Loucy (cell line): ENCODE measurements at regions not wholly inside any gene's neighbourhood (a gene's known extent, or its start where the extent isn't known, plus 50 kb on each side); places are given as distances from the start of the nearest gene placed in this dataset.

Experiments used
- H2AFZ ChIP-seq: fragments of 200-600 bp; sonication (generic); 2 replicates; pipeline ENCODE4 v1.6.0; 2016; ENCODE audit warnings: antibody characterized with exemption, mild to moderate bottlenecking, low read length, moderate library complexity
- H3F3A ChIP-seq: fragments of 200-600 bp; 2 replicates; pipeline ENCODE4 v1.6.0; 2016; ENCODE audit warnings: antibody characterized with exemption, low read depth, mild to moderate bottlenecking
- H3K27me3 ChIP-seq: fragments of 200-600 bp; sonication (generic); 2 replicates; pipeline ENCODE4 v1.6.1; 2014; ENCODE audit warnings: low read length, mild to moderate bottlenecking; ENCODE audit not compliant: insufficient read depth, poor library complexity, severe bottlenecking
- H3K36me3 ChIP-seq: fragments of 200-600 bp; sonication (generic); 2 replicates; pipeline ENCODE4 v1.6.1; 2016; ENCODE audit warnings: low read length; ENCODE audit not compliant: insufficient read depth
- H3K4me1 ChIP-seq: fragments of 200-600 bp; sonication (generic); 2 replicates; pipeline ENCODE4 v1.5.1; 2014; ENCODE audit warnings: low read length, mild to moderate bottlenecking; ENCODE audit not compliant: insufficient read depth, poor library complexity, severe bottlenecking
- H3K4me2 ChIP-seq: fragments of 200-600 bp; sonication (generic); 2 replicates; pipeline ENCODE4 v1.6.0; 2014; ENCODE audit warnings: antibody characterized with exemption, low read length, low read depth, mild to moderate bottlenecking; ENCODE audit not compliant: poor library complexity, severe bottlenecking
- H3K4me3 ChIP-seq: fragments of 200-600 bp; sonication (generic); 2 replicates; pipeline ENCODE4 v1.5.1; 2014; ENCODE audit warnings: low read length, mild to moderate bottlenecking, mixed read lengths; ENCODE audit not compliant: poor library complexity, severe bottlenecking
- H3K79me2 ChIP-seq: fragments of 200-600 bp; sonication (generic); 2 replicates; pipeline ENCODE4 v1.6.1; 2014; ENCODE audit warnings: low read length; ENCODE audit not compliant: insufficient read depth
- H3K9ac ChIP-seq: fragments of 200-600 bp; sonication (generic); 2 replicates; pipeline ENCODE4 v1.6.0; 2014; ENCODE audit warnings: mild to moderate bottlenecking, low read depth, low read length, moderate library complexity; ENCODE audit not compliant: poor library complexity, severe bottlenecking
- H3K9me2 ChIP-seq: fragments of 200-600 bp; sonication (generic); replicated peaks from 2 replicates; pipeline ENCODE4 v1.6.1; 2016; ENCODE audit warnings: low read depth, low read length, mixed read lengths
- H3K9me3 ChIP-seq: fragments of 200-600 bp; sonication (generic); 2 replicates; pipeline ENCODE4 v1.6.1; 2014; ENCODE audit warnings: mild to moderate bottlenecking, antibody characterized with exemption, low read length, low read depth; ENCODE audit not compliant: insufficient read depth
- H4K20me1 ChIP-seq: fragments of 200-600 bp; sonication (generic); 2 replicates; pipeline ENCODE4 v1.6.0; 2014; ENCODE audit warnings: antibody characterized with exemption, low read length, mild to moderate bottlenecking; ENCODE audit not compliant: insufficient read depth, poor library complexity, severe bottlenecking
- EZH2phosphoT487 ChIP-seq: fragments of 200-600 bp; IDR thresholded peaks from 2 replicates; pipeline ENCODE4 v1.6.1; 2018; ENCODE audit warnings: antibody characterized with exemption, mild to moderate bottlenecking, moderate library complexity, borderline replicate concordance
- TF ChIP-seq, protein P1 (sequence below): fragments of 200-600 bp; sonication (generic); conservative IDR thresholded peaks from 2 replicates; pipeline ENCODE4 v1.5.1; 2014; ENCODE audit warnings: mild to moderate bottlenecking, antibody characterized with exemption, low read length

DNA sequence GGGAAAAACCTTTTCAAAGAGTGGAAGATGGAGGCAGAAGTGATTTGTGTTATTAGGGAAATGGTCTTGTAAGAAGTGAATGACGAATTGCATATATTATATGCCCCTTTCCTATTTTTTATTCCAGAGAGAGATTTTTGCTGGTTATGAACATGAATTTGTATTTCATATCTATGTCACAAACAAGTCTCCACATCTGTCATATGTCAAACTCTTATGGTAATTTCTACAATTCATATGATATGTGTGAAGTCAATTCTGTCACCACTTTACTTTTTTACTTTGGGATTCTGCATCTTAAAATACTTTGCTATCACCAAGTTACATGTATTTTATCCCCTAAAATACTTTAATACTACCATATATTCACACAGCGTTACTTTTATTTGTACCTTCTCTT, 594.2 kb upstream of the ARPP21 start:
- Histone ChIP-seq H3F3A (no peaks in the 10 kb centered on the region), H2AFZ (no peak overlapping the region), H3K9me2 (no peaks in the 10 kb centered on the region)

DNA sequence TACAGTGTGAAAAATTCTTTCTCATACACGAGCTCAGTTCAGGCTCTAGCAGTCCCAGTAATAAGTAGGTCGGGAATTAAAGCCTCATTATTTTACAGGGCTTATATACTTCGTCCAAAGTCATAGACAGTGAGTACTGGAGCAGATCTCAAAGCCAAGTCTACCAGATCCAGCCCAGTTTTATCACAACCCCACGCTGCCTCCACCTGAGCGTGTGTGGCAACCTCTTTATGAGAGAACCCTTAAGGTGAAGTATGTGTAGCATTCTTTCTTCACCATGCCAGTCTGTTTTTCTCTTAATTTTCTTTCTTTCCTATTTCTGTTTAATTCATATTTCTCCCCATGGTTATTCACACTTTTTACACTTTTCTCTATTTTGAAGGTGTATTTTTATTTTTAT, 574.6 kb upstream of the ARPP21 start:
- Histone ChIP-seq H3K4me2 (no peak overlapping the region), H3K9ac (no peak overlapping the region), H3K36me3 (no peaks in the 10 kb centered on the region), H3F3A (no peaks in the 10 kb centered on the region), H2AFZ (no peak overlapping the region), H3K4me1 (no peaks in the 10 kb centered on the region), H3K79me2 (no peaks in the 10 kb centered on the region), H3K4me3 (no peak overlapping the region), H3K27me3 (no peaks in the 10 kb centered on the region), H3K9me2 (no peaks in the 10 kb centered on the region), H4K20me1 (no peaks in the 10 kb centered on the region), H3K9me3 (no peaks in the 10 kb centered on the region)
- TF ChIP-seq, protein P1, sequence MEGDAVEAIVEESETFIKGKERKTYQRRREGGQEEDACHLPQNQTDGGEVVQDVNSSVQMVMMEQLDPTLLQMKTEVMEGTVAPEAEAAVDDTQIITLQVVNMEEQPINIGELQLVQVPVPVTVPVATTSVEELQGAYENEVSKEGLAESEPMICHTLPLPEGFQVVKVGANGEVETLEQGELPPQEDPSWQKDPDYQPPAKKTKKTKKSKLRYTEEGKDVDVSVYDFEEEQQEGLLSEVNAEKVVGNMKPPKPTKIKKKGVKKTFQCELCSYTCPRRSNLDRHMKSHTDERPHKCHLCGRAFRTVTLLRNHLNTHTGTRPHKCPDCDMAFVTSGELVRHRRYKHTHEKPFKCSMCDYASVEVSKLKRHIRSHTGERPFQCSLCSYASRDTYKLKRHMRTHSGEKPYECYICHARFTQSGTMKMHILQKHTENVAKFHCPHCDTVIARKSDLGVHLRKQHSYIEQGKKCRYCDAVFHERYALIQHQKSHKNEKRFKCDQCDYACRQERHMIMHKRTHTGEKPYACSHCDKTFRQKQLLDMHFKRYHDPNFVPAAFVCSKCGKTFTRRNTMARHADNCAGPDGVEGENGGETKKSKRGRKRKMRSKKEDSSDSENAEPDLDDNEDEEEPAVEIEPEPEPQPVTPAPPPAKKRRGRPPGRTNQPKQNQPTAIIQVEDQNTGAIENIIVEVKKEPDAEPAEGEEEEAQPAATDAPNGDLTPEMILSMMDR, result 0 out of 2 replicates have a peak, but pooled peaks have one; percentile 11
- no peak for TF ChIP-seq EZH2phosphoT487

More for the DNA sequence above, 594.2 kb upstream of the ARPP21 start:
- TF ChIP-seq EZH2phosphoT487, result no peak
- TF ChIP-seq, protein P1, result no peak
- Histone ChIP-seq H3K36me3 (no peaks in the 10 kb centered on the region), H3K9ac (no peak overlapping the region), H3K4me1 (peaks cover 6% of the 10 kb centered on the region), H3K4me2 (no peak overlapping the region), H3K27me3 (no peaks in the 10 kb centered on the region), H3K79me2 (no peaks in the 10 kb centered on the region), H3K4me3 (no peak overlapping the region), H4K20me1 (no peaks in the 10 kb centered on the region), H3K9me3 (no peaks in the 10 kb centered on the region)

DNA sequence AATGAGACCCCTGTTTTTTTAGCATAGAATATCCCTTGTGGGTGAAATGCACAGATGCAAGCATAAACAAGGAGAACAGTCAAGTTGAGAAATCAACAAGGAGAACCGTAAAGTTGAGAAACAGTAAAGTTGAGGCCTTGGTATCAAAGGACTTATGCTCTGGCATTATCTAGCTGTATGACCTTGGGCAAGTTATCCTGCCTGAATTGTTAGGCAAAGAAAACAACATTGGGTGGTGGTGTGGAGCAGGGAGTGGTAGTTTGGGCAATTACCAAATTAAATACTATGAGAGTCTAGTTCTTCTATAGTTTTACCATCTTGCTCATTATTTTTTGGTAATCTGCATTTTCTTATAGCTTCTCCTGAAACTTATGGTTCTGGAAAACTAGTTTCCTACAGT, 573.4 kb upstream of the ARPP21 start:
- Histone ChIP-seq H3F3A (no peaks in the 10 kb centered on the region), H3K9ac (no peak overlapping the region), H4K20me1 (no peaks in the 10 kb centered on the region), H3K36me3 (no peaks in the 10 kb centered on the region), H3K27me3 (no peaks in the 10 kb centered on the region), H2AFZ (no peak overlapping the region), H3K4me3 (no peak overlapping the region), H3K9me3 (no peaks in the 10 kb centered on the region), H3K4me1 (no peaks in the 10 kb centered on the region), H3K9me2 (no peaks in the 10 kb centered on the region), H3K79me2 (no peaks in the 10 kb centered on the region), H3K4me2 (no peak overlapping the region)
- TF ChIP-seq EZH2phosphoT487, result no peak
- TF ChIP-seq, protein P1, result no peak
